GM23338 (cell line): ENCODE measurements at regions not wholly inside any gene's neighbourhood (a gene's known extent, or its start where the extent isn't known, plus 50 kb on each side); places are given as distances from the start of the nearest gene placed in this dataset.

Experiments used
- ATAC-seq: fragments of 200-7000 bp; cut with Tn5 transposase; 3 replicates; pipeline ENCODE4 v1.9.1; 2020
- DNase-seq: peaks from one replicate; pipeline ENCODE4 v3.0.0-alpha.2; 2015; ENCODE audit warnings: low spot score
- H2AFZ ChIP-seq: fragments of 200-600 bp; sonication (generic); 2 replicates; pipeline ENCODE4 v1.8.0; 2016; ENCODE audit warnings: antibody characterized with exemption, mild to moderate bottlenecking, moderate library complexity
- H3F3A ChIP-seq: fragments of 200-600 bp; sonication (generic); replicated peaks from 2 replicates; pipeline ENCODE4 v1.8.0; 2017; ENCODE audit warnings: antibody characterized with exemption, mixed run types, low read depth
- H3K27ac ChIP-seq: fragments of 200-600 bp; sonication (generic); 2 replicates; pipeline ENCODE4 v1.6.1; 2016; ENCODE audit warnings: low read depth
- H3K27me3 ChIP-seq: fragments of 200-600 bp; sonication (generic); 2 replicates; pipeline ENCODE4 v1.8.0; 2016; ENCODE audit warnings: mild to moderate bottlenecking, mixed run types, moderate library complexity; ENCODE audit not compliant: insufficient read depth
- H3K36me3 ChIP-seq: fragments of 200-600 bp; sonication (generic); 2 replicates; pipeline ENCODE4 v1.8.0; 2016; ENCODE audit warnings: mild to moderate bottlenecking; ENCODE audit not compliant: insufficient read depth
- H3K4me1 ChIP-seq: fragments of 200-600 bp; sonication (generic); 2 replicates; pipeline ENCODE4 v1.8.0; 2016; ENCODE audit warnings: mild to moderate bottlenecking, moderate library complexity; ENCODE audit not compliant: insufficient read depth
- H3K4me2 ChIP-seq: fragments of 200-600 bp; sonication (generic); 2 replicates; pipeline ENCODE4 v1.7.1; 2017; ENCODE audit warnings: mixed run types
- H3K4me3 ChIP-seq: fragments of 200-600 bp; sonication (generic); 2 replicates; pipeline ENCODE4 v1.6.1; 2016; ENCODE audit warnings: mixed run types
- H3K79me2 ChIP-seq: fragments of 200-600 bp; sonication (generic); replicated peaks from 2 replicates; pipeline ENCODE4 v1.8.0; 2017; ENCODE audit warnings: mild to moderate bottlenecking; ENCODE audit not compliant: insufficient read depth
- H3K9me2 ChIP-seq: fragments of 200-600 bp; sonication (generic); 2 replicates; pipeline ENCODE4 v1.8.0; 2017; ENCODE audit not compliant: insufficient read depth
- H4K20me1 ChIP-seq: fragments of 200-600 bp; sonication (generic); replicated peaks from 2 replicates; pipeline ENCODE4 v1.8.0; 2017; ENCODE audit warnings: mild to moderate bottlenecking; ENCODE audit not compliant: insufficient read depth
- H3K27ac Mint-ChIP-seq: 2 replicates; pipeline ENCODE4 v1.8.0; 2020; ENCODE audit warnings: inconsistent platforms, mild to moderate bottlenecking, moderate library complexity, mixed read lengths
- H3K27me3 Mint-ChIP-seq: 3 replicates; pipeline ENCODE4 v1.8.0; 2022; ENCODE audit warnings: low read depth, mild to moderate bottlenecking, moderate library complexity, mixed read lengths, inconsistent platforms; ENCODE audit not compliant: insufficient read depth, poor library complexity
- H3K36me3 Mint-ChIP-seq: 3 replicates; pipeline ENCODE4 v1.8.0; 2021; ENCODE audit warnings: low read depth, mild to moderate bottlenecking, inconsistent platforms, moderate library complexity, mixed read lengths
- H3K4me1 Mint-ChIP-seq: 3 replicates; pipeline ENCODE4 v1.8.0; 2020; ENCODE audit warnings: mild to moderate bottlenecking, inconsistent platforms, mixed read lengths
- H3K4me3 Mint-ChIP-seq: 3 replicates; pipeline ENCODE4 v1.8.0; 2021; ENCODE audit warnings: moderate library complexity, mild to moderate bottlenecking, inconsistent platforms, mixed read lengths
- H3K9me3 Mint-ChIP-seq: 3 replicates; pipeline ENCODE4 v1.8.0; 2020; ENCODE audit warnings: moderate library complexity, mild to moderate bottlenecking, inconsistent platforms, mixed read lengths
- CREB1 ChIP-seq: fragments of 250-450 bp; sonication (Bioruptor Pico); IDR thresholded peaks from 2 replicates; pipeline ENCODE4 v1.5.0; 2020; ENCODE audit warnings: low read depth, mild to moderate bottlenecking, moderate library complexity
- EZH2 ChIP-seq: fragments of 200-600 bp; sonication (generic); IDR thresholded peaks from one replicate; pipeline ENCODE4 v1.8.0; 2017; ENCODE audit warnings: antibody characterized with exemption, mild to moderate bottlenecking, low read depth; ENCODE audit not compliant: unreplicated experiment
- EZH2phosphoT487 ChIP-seq: fragments of 200-600 bp; sonication (generic); IDR thresholded peaks from one replicate; pipeline ENCODE4 v1.8.1; 2018; ENCODE audit warnings: antibody characterized with exemption; ENCODE audit not compliant: unreplicated experiment
- JUNB ChIP-seq: IDR thresholded peaks from one replicate; pipeline ENCODE4 v1.6.1; 2016; ENCODE audit warnings: antibody characterized with exemption; ENCODE audit not compliant: unreplicated experiment
- NANOG ChIP-seq: IDR thresholded peaks from 2 replicates; pipeline ENCODE4 v1.6.1; 2016; ENCODE audit warnings: antibody characterized with exemption, borderline replicate concordance
- ZNF114 ChIP-seq: fragments of 250-450 bp; sonication (Bioruptor Pico); IDR thresholded peaks from 2 replicates; pipeline ENCODE4 v1.5.0; 2020; ENCODE audit warnings: mild to moderate bottlenecking, moderate library complexity
- ZNF331 ChIP-seq: fragments of 250-450 bp; sonication (Bioruptor Pico); IDR thresholded peaks from 2 replicates; pipeline ENCODE4 v1.5.0; 2020; ENCODE audit warnings: low read depth, mild to moderate bottlenecking, moderate library complexity
- TF ChIP-seq, protein P1 (sequence below): IDR thresholded peaks from one replicate; pipeline ENCODE4 v1.6.1; 2018; ENCODE audit warnings: antibody characterized with exemption; ENCODE audit not compliant: unreplicated experiment
- TF ChIP-seq, protein P2 (sequence below), 2 experiments: fragments of 200-600 bp in 1 of 2; sonication (generic) in 1 of 2; conservative IDR thresholded peaks; 2 replicates each; pipeline versions ENCODE4 v1.5.1 to v1.6.1; 2016 to 2017; ENCODE audit warnings: antibody characterized with exemption in 2 of 2, low read depth in 2 of 2, mild to moderate bottlenecking in 2 of 2, moderate library complexity in 1 of 2

DNA sequence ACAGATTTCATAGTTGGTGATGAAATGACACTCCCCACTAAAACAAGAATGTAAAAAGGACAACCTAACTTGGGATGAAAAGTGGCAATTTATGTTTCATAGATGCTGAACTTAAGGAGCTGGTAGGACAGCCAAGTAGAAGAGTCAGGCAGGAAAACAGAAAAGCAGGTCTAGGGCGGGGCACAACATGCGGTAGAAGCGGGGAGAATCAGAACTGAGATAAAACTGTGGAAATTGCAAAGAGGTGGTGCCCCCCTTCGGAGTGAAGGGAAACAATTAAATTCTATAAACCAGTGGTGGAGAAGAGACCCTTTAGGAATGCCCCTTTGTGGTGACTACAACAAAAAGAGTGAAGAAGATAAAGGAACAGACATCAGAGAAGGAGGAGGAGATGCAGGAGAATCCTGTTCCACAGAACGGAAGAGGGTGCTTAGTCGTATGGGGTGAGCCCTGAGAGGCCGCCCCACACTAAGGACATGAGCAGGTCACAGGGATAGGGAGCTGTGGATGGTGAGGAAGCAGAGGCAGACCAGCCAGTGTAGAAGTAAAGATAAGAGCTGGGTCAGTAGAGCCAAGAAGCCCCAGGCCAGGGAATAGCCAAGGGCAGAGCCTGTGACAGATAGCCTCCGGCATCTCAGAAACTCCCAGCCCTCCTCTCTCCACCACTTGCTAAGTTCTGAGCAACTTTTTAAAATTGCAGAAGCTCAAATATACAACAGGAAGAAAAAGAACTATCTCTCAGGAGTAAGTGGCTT, 100.3 kb upstream of the DOCK9 start:
- no peaks in the 10 kb centered on the region for H3K36me3 ChIP-seq
- no peak overlapping the region for H3K27ac Mint-ChIP-seq
- ATAC-seq (no peak), DNase-seq (no peak)
- no peak overlapping the region for H3K4me2 ChIP-seq
- TF ChIP-seq EZH2 (no peak), NANOG (no peak), CREB1 (CRISPR knock-in tag) (no peak), ZNF331 (CRISPR knock-in tag) (no peak)
- TF ChIP-seq, protein P1, sequence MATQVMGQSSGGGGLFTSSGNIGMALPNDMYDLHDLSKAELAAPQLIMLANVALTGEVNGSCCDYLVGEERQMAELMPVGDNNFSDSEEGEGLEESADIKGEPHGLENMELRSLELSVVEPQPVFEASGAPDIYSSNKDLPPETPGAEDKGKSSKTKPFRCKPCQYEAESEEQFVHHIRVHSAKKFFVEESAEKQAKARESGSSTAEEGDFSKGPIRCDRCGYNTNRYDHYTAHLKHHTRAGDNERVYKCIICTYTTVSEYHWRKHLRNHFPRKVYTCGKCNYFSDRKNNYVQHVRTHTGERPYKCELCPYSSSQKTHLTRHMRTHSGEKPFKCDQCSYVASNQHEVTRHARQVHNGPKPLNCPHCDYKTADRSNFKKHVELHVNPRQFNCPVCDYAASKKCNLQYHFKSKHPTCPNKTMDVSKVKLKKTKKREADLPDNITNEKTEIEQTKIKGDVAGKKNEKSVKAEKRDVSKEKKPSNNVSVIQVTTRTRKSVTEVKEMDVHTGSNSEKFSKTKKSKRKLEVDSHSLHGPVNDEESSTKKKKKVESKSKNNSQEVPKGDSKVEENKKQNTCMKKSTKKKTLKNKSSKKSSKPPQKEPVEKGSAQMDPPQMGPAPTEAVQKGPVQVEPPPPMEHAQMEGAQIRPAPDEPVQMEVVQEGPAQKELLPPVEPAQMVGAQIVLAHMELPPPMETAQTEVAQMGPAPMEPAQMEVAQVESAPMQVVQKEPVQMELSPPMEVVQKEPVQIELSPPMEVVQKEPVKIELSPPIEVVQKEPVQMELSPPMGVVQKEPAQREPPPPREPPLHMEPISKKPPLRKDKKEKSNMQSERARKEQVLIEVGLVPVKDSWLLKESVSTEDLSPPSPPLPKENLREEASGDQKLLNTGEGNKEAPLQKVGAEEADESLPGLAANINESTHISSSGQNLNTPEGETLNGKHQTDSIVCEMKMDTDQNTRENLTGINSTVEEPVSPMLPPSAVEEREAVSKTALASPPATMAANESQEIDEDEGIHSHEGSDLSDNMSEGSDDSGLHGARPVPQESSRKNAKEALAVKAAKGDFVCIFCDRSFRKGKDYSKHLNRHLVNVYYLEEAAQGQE, result no peak
- TF ChIP-seq, protein P2, sequence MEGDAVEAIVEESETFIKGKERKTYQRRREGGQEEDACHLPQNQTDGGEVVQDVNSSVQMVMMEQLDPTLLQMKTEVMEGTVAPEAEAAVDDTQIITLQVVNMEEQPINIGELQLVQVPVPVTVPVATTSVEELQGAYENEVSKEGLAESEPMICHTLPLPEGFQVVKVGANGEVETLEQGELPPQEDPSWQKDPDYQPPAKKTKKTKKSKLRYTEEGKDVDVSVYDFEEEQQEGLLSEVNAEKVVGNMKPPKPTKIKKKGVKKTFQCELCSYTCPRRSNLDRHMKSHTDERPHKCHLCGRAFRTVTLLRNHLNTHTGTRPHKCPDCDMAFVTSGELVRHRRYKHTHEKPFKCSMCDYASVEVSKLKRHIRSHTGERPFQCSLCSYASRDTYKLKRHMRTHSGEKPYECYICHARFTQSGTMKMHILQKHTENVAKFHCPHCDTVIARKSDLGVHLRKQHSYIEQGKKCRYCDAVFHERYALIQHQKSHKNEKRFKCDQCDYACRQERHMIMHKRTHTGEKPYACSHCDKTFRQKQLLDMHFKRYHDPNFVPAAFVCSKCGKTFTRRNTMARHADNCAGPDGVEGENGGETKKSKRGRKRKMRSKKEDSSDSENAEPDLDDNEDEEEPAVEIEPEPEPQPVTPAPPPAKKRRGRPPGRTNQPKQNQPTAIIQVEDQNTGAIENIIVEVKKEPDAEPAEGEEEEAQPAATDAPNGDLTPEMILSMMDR (conservative IDR thresholded peaks at IDR 0.05; ENCODE audit: low read depth in 2 of 2), result no peak
- H3K79me2 ChIP-seq, result peaks cover 13% of the 10 kb centered on the region; the same call in 1 of the 2 replicates
- no peaks in the 10 kb centered on the region for H3K27me3 Mint-ChIP-seq
- no peak overlapping the region for H3K4me3 ChIP-seq
- H4K20me1 ChIP-seq, result peaks cover 2% of the 10 kb centered on the region; the same call in 1 of the 2 replicates
- H3F3A ChIP-seq, result no peaks in the 10 kb centered on the region
- no peaks in the 10 kb centered on the region for H3K9me2 ChIP-seq
- no peaks in the 10 kb centered on the region for H3K36me3 Mint-ChIP-seq
- H3K9me3 Mint-ChIP-seq, result no peaks in the 10 kb centered on the region
- no peaks in the 10 kb centered on the region for H3K27me3 ChIP-seq
- H3K4me1 ChIP-seq, result no peaks in the 10 kb centered on the region; the same call in 1 of the 2 replicates
- H3K27ac ChIP-seq, result no peak overlapping the region
- H3K4me3 Mint-ChIP-seq, result no peak overlapping the region
- H3K4me1 Mint-ChIP-seq, result no peaks in the 10 kb centered on the region
- no peak overlapping the region for H2AFZ ChIP-seq

DNA sequence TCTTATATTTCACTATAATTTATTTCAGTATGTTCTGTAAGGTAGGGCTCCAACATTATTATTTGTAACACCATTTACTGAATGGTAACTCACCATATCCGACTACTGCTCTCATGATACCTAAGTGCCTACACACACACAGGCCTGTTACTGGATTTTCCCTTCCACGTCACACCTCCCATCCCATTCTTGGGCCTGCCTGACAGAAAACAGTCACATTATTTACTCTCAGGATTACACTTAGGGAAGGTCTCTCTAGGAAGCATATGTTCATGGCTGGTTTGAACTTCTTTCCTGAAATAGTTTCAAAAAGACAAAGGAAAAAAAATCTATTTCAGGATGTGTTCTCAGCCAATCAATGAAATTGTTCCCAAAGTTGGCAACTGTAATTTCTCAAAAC, 102.3 kb upstream of the DOCK9 start:
- no peak overlapping the region for H3K4me2 ChIP-seq
- DNase-seq, result no peak
- Mint-ChIP-seq H3K9me3 (no peaks in the 10 kb centered on the region), H3K4me1 (peaks cover 13% of the 10 kb centered on the region), H3K36me3 (no peaks in the 10 kb centered on the region), H3K4me3 (no peak overlapping the region), H3K27me3 (peaks cover 12% of the 10 kb centered on the region), H3K27ac (no peak overlapping the region)
- no peak overlapping the region for H2AFZ ChIP-seq
- peaks cover 18% of the 10 kb centered on the region for H3K27me3 ChIP-seq
- H3K79me2 ChIP-seq, result peaks cover 22% of the 10 kb centered on the region
- peaks cover 13% of the 10 kb centered on the region; the same call in 1 of the 2 replicates for H3K4me1 ChIP-seq
- H4K20me1 ChIP-seq, result peaks cover 14% of the 10 kb centered on the region; the same call in 1 of the 2 replicates
- no peak overlapping the region for H3K4me3 ChIP-seq
- no peak overlapping the region for H3K27ac ChIP-seq
- no peak for ATAC-seq
- no peaks in the 10 kb centered on the region for H3K36me3 ChIP-seq
- no peaks in the 10 kb centered on the region for H3K9me2 ChIP-seq
- peaks cover 6% of the 10 kb centered on the region; the same call in 1 of the 2 replicates for H3F3A ChIP-seq
- no peak for TF ChIP-seq EZH2phosphoT487
- no peak for TF ChIP-seq ZNF114
- TF ChIP-seq CREB1 (CRISPR knock-in tag), result no peak
- TF ChIP-seq EZH2, result no peak
- TF ChIP-seq JUNB, result no peak
